MM.1S (cell line): ENCODE measurements at regions not wholly inside any gene's neighbourhood (a gene's known extent, or its start where the extent isn't known, plus 50 kb on each side); places are given as distances from the start of the nearest gene placed in this dataset.

Experiments
- EZH2 ChIP-seq: fragments of 300-600 bp; sonication (generic); optimal IDR thresholded peaks from 2 replicates; pipeline ENCODE3; 2017; ENCODE audit warnings: low read depth, mild to moderate bottlenecking, antibody characterized with exemption, low read length, mixed read lengths
- EZH2phosphoT487 ChIP-seq: fragments of 300-600 bp; sonication (generic); IDR thresholded peaks from 2 replicates; pipeline ENCODE4 v1.6.1; 2018; ENCODE audit warnings: antibody characterized with exemption, low read length
- TF ChIP-seq, protein P1 (sequence below): fragments of 300-600 bp; sonication (generic); IDR thresholded peaks from 2 replicates; pipeline ENCODE4 v1.5.1; 2016; ENCODE audit warnings: antibody characterized with exemption, low read length, mixed read lengths

DNA sequence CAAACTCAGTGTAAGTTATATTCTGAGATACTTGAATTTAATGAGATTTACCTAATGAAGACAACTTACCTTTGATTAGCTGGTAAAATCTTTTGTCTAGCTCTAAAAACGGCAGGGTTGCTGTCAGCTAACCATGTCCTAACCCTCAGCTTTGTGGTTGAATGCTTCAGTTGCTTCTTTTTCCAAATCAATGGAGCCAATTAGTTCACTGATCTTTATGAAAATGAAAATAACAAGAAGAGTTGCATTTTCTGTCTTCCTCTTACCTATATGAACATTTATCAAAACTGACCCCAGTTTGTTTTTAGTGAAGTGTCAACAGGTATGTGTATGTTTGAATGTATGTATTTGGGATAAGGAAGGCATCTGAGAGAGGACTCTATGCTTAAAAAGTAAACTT is 253.1 kb upstream of the MTPN start:
- TF ChIP-seq EZH2 (no peak), EZH2phosphoT487 (no peak)
- TF ChIP-seq, protein P1, sequence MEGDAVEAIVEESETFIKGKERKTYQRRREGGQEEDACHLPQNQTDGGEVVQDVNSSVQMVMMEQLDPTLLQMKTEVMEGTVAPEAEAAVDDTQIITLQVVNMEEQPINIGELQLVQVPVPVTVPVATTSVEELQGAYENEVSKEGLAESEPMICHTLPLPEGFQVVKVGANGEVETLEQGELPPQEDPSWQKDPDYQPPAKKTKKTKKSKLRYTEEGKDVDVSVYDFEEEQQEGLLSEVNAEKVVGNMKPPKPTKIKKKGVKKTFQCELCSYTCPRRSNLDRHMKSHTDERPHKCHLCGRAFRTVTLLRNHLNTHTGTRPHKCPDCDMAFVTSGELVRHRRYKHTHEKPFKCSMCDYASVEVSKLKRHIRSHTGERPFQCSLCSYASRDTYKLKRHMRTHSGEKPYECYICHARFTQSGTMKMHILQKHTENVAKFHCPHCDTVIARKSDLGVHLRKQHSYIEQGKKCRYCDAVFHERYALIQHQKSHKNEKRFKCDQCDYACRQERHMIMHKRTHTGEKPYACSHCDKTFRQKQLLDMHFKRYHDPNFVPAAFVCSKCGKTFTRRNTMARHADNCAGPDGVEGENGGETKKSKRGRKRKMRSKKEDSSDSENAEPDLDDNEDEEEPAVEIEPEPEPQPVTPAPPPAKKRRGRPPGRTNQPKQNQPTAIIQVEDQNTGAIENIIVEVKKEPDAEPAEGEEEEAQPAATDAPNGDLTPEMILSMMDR = no peak
